NB4 (cell line): ENCODE measurements at regions not wholly inside any gene's neighbourhood (a gene's known extent, or its start where the extent isn't known, plus 50 kb on each side); places are given as distances from the start of the nearest gene placed in this dataset.

Experiments
- CTCF ChIP-seq: IDR thresholded peaks from one replicate; pipeline ENCODE4 v1.5.1; 2012; ENCODE audit warnings: low read depth, low read length
- POLR2A ChIP-seq: IDR thresholded peaks from 2 replicates; pipeline ENCODE4 v1.6.1; 2011; ENCODE audit warnings: mild to moderate bottlenecking; ENCODE audit not compliant: insufficient read length; ENCODE audit errors: extremely low read depth

- TF ChIP-seq POLR2A (no peak), CTCF (no peak)
These were observed 71.0 kb downstream of the SIK1 start for GRCh38 chr21:43355925-43356289.
